H9 (cell line): ENCODE measurements at regions not wholly inside any gene's neighbourhood (a gene's known extent, or its start where the extent isn't known, plus 50 kb on each side); places are given as distances from the start of the nearest gene placed in this dataset.

ENCODE experiments used
- DNase-seq: peaks from one replicate; pipeline ENCODE4 v3.0.0-alpha.2; 2017
- H2AFZ ChIP-seq: one replicate; pipeline ENCODE4 v1.6.1; 2013; ENCODE audit warnings: mild to moderate bottlenecking, low read length, control low read depth, moderate library complexity
- H2AK5ac ChIP-seq: 2 replicates; pipeline ENCODE4 v1.6.1; 2013; ENCODE audit warnings: low read length, control low read depth, mixed read lengths; ENCODE audit not compliant: insufficient read length
- H2BK120ac ChIP-seq: one replicate; pipeline ENCODE4 v1.6.1; 2013; ENCODE audit warnings: low read depth, mild to moderate bottlenecking, low read length, control low read depth, inconsistent platforms; ENCODE audit not compliant: poor library complexity, severe bottlenecking
- H2BK12ac ChIP-seq: 2 replicates; pipeline ENCODE4 v1.6.1; 2013; ENCODE audit warnings: low read length, control low read depth, mixed read lengths, low read depth; ENCODE audit not compliant: insufficient read length
- H2BK15ac ChIP-seq: 2 replicates; pipeline ENCODE4 v1.6.1; 2013; ENCODE audit warnings: low read depth, low read length, control low read depth
- H2BK20ac ChIP-seq: one replicate; pipeline ENCODE4 v1.6.1; 2013; ENCODE audit warnings: low read depth, mild to moderate bottlenecking, low read length, control low read depth, inconsistent platforms; ENCODE audit not compliant: poor library complexity, severe bottlenecking
- H2BK5ac ChIP-seq: 2 replicates; pipeline ENCODE4 v1.6.1; 2013; ENCODE audit warnings: low read length, control low read depth, mixed read lengths; ENCODE audit not compliant: insufficient read length
- H3K14ac ChIP-seq: 2 replicates; pipeline ENCODE4 v1.6.1; 2013; ENCODE audit warnings: low read length, control low read depth; ENCODE audit not compliant: insufficient read depth
- H3K18ac ChIP-seq: 2 replicates; pipeline ENCODE4 v1.6.1; 2013; ENCODE audit warnings: low read depth, mild to moderate bottlenecking, mixed read lengths, low read length, control low read depth; ENCODE audit not compliant: insufficient read length
- H3K23ac ChIP-seq: 2 replicates; pipeline ENCODE4 v1.6.1; 2013; ENCODE audit warnings: low read length, control low read depth, mixed read lengths, low read depth; ENCODE audit not compliant: insufficient read length
- H3K23me2 ChIP-seq: 2 replicates; pipeline ENCODE4 v1.6.1; 2013; ENCODE audit warnings: low read depth, mild to moderate bottlenecking, mixed read lengths, low read length, control low read depth; ENCODE audit not compliant: insufficient read length, poor library complexity, severe bottlenecking
- H3K27ac ChIP-seq: 2 replicates; pipeline ENCODE4 v1.5.1; 2013; ENCODE audit warnings: low read length, control low read depth, mixed read lengths, low read depth; ENCODE audit not compliant: insufficient read length
- H3K27me3 ChIP-seq: 2 replicates; pipeline ENCODE4 v1.6.1; 2013; ENCODE audit warnings: low read length, control low read depth, inconsistent platforms; ENCODE audit not compliant: insufficient read depth
- H3K4ac ChIP-seq: 2 replicates; pipeline ENCODE4 v1.6.1; 2013; ENCODE audit warnings: low read depth, mild to moderate bottlenecking, control low read depth, inconsistent platforms, low read length, moderate library complexity
- H3K4me1 ChIP-seq: 2 replicates; pipeline ENCODE4 v1.6.1; 2013; ENCODE audit warnings: low read length, control low read depth, inconsistent platforms; ENCODE audit not compliant: insufficient read depth
- H3K4me2 ChIP-seq: 2 replicates; pipeline ENCODE4 v1.6.1; 2013; ENCODE audit warnings: low read length, control low read depth, mixed read lengths; ENCODE audit not compliant: insufficient read length, insufficient read depth
- H3K56ac ChIP-seq: 2 replicates; pipeline ENCODE4 v1.6.1; 2013; ENCODE audit warnings: low read depth, mild to moderate bottlenecking, mixed read lengths, low read length, control low read depth; ENCODE audit not compliant: insufficient read length
- H3K79me1 ChIP-seq: 2 replicates; pipeline ENCODE4 v1.6.1; 2013; ENCODE audit warnings: low read depth, mild to moderate bottlenecking, moderate library complexity, low read length, control low read depth, inconsistent platforms; ENCODE audit not compliant: insufficient read depth, poor library complexity, severe bottlenecking
- H3K79me2 ChIP-seq: 2 replicates; pipeline ENCODE4 v1.6.1; 2013; ENCODE audit warnings: low read length, control low read depth, inconsistent platforms; ENCODE audit not compliant: insufficient read depth
- H3K9ac ChIP-seq: 2 replicates; pipeline ENCODE4 v1.6.1; 2013; ENCODE audit warnings: low read length, control low read depth, mixed read lengths; ENCODE audit not compliant: insufficient read length; ENCODE audit errors: extremely low read depth
- H3K9me3 ChIP-seq: one replicate; pipeline ENCODE4 v1.6.1; 2013; ENCODE audit warnings: low read depth, low read length, inconsistent platforms; ENCODE audit not compliant: control insufficient read depth
- H3T11ph ChIP-seq: one replicate; pipeline ENCODE4 v1.6.1; 2013; ENCODE audit warnings: mild to moderate bottlenecking, low read length, control low read depth, inconsistent platforms
- H4K20me1 ChIP-seq: one replicate; pipeline ENCODE4 v1.6.1; 2013; ENCODE audit not compliant: control insufficient read depth, insufficient read length, insufficient read depth
- H4K5ac ChIP-seq: 2 replicates; pipeline ENCODE4 v1.6.1; 2013; ENCODE audit warnings: low read depth, mild to moderate bottlenecking, mixed read lengths, low read length, control low read depth; ENCODE audit not compliant: insufficient read length
- H4K8ac ChIP-seq: replicated peaks from 2 replicates; pipeline ENCODE4 v1.6.1; 2013; ENCODE audit warnings: low read length, control low read depth, mixed read lengths, low read depth; ENCODE audit not compliant: insufficient read length
- H4K91ac ChIP-seq: 2 replicates; pipeline ENCODE4 v1.6.1; 2013; ENCODE audit warnings: low read depth, mild to moderate bottlenecking, moderate library complexity, mixed read lengths, low read length, control low read depth; ENCODE audit not compliant: insufficient read length
- H3K27ac Mint-ChIP-seq, 3 experiments: 2 replicates in 2 of 3; 3 replicates in 1 of 3; pipeline ENCODE4 v1.8.0; 2020 to 2021; ENCODE audit warnings: mixed read lengths in 3 of 3, mild to moderate bottlenecking in 1 of 3, moderate library complexity in 1 of 3
- H3K27me3 Mint-ChIP-seq: 2 replicates; pipeline ENCODE4 v1.8.0; 2021; ENCODE audit warnings: low read depth, mild to moderate bottlenecking, moderate library complexity, mixed read lengths
- H3K36me3 Mint-ChIP-seq, 3 experiments: 2 replicates in 2 of 3; 3 replicates in 1 of 3; pipeline ENCODE4 v1.8.0; 2020 to 2021; ENCODE audit warnings: low read depth in 3 of 3, mixed read lengths in 3 of 3; ENCODE audit not compliant: insufficient read depth in 1 of 3
- H3K4me1 Mint-ChIP-seq, 2 experiments: 2 replicates each; pipeline ENCODE4 v1.8.0; 2020; ENCODE audit warnings: mixed read lengths in 2 of 2
- H3K4me3 Mint-ChIP-seq, 2 experiments: 2 replicates in 1 of 2; 3 replicates in 1 of 2; pipeline ENCODE4 v1.8.0; 2020 to 2021; ENCODE audit warnings: mild to moderate bottlenecking in 2 of 2, mixed read lengths in 2 of 2, moderate library complexity in 1 of 2
- H3K9me3 Mint-ChIP-seq, 2 experiments: 2 replicates in 1 of 2; 3 replicates in 1 of 2; pipeline ENCODE4 v1.8.0; 2020; ENCODE audit warnings: mild to moderate bottlenecking in 2 of 2, mixed read lengths in 2 of 2, moderate library complexity in 1 of 2
- WGBS: extraction: QIAGEN DNeasy Blood & Tissue Kit; methylation state at CpG from one replicate; pipeline ENCODE4 v1.1.7; 2013; ENCODE audit warnings: missing lambda C conversion rate, low lambda C conversion rate, mixed read lengths; ENCODE audit not compliant: insufficient read length; ENCODE audit errors: extremely low coverage; 5-methylcytosine and 5-hydroxymethylcytosine counted together
- TF ChIP-seq, protein P1 (sequence below): fragments of 200-600 bp; sonication (generic); conservative IDR thresholded peaks from 3 replicates; pipeline ENCODE4 v1.8.0; 2021; ENCODE audit warnings: antibody characterized with exemption, mild to moderate bottlenecking

DNA sequence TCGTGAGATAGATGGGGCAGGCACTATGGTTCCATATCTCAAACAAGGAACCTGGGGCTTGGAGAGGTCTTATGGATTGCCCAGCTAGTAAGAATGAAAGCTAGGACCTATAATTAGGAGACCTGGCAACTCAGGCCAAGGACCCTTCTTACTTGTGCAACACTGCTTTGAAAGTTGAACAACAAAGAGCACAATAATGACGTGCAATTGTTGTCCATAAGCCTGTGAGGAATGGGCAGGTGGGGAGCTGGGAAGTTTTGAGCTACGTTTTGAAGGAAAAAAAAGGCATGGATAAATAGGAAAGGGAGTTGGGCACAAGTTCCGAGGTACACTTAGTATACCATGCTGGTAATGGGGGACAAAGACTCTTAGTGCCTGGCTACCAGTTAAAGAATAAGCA is 104.3 kb downstream of the HS3ST3B1 start:
- no peak for DNase-seq
- Mint-ChIP-seq H3K9me3 (peaks cover 21 to 30% of the 10 kb centered on the region in 2 experiments), H3K27ac (no peak overlapping the region), H3K27me3 (no peaks in the 10 kb centered on the region), H3K4me1 (peaks cover 3 to 11% of the 10 kb centered on the region in 2 experiments; a peak in 3 of 4 replicates), H3K36me3 (peaks cover 14 to 26% (median 19%) of the 10 kb centered on the region in 3 experiments), H3K4me3 (no peak overlapping the region)
- Histone ChIP-seq H3K18ac (no peak overlapping the region), H3T11ph (no peak overlapping the region), H3K14ac (no peak overlapping the region), H3K79me2 (no peaks in the 10 kb centered on the region), H4K91ac (no peak overlapping the region), H3K4me2 (no peak overlapping the region), H3K23me2 (no peaks in the 10 kb centered on the region), H3K27ac (no peak overlapping the region), H3K27me3 (no peaks in the 10 kb centered on the region), H2BK12ac (no peak overlapping the region), H3K79me1 (no peaks in the 10 kb centered on the region), H4K20me1 (no peaks in the 10 kb centered on the region), H3K4ac (no peak overlapping the region), H3K4me1 (no peaks in the 10 kb centered on the region), H2BK120ac (no peak overlapping the region), H3K23ac (no peak overlapping the region), H2AFZ (no peak overlapping the region), H4K8ac (no peak overlapping the region), H3K9ac (no peak overlapping the region), H2BK20ac (no peak overlapping the region), H2BK15ac (no peak overlapping the region), H3K9me3 (no peaks in the 10 kb centered on the region), H2AK5ac (no peak overlapping the region), H3K56ac (no peak overlapping the region), H2BK5ac (no peak overlapping the region), H4K5ac (no peak overlapping the region)
- no CpG with 5 or more reads among the region's 4 CpGs for WGBS
- TF ChIP-seq, protein P1, sequence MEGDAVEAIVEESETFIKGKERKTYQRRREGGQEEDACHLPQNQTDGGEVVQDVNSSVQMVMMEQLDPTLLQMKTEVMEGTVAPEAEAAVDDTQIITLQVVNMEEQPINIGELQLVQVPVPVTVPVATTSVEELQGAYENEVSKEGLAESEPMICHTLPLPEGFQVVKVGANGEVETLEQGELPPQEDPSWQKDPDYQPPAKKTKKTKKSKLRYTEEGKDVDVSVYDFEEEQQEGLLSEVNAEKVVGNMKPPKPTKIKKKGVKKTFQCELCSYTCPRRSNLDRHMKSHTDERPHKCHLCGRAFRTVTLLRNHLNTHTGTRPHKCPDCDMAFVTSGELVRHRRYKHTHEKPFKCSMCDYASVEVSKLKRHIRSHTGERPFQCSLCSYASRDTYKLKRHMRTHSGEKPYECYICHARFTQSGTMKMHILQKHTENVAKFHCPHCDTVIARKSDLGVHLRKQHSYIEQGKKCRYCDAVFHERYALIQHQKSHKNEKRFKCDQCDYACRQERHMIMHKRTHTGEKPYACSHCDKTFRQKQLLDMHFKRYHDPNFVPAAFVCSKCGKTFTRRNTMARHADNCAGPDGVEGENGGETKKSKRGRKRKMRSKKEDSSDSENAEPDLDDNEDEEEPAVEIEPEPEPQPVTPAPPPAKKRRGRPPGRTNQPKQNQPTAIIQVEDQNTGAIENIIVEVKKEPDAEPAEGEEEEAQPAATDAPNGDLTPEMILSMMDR, result no peak
